Endothelial cell of umbilical vein (primary cell): ENCODE measurements at regions not wholly inside any gene's neighbourhood (a gene's known extent, or its start where the extent isn't known, plus 50 kb on each side); places are given as distances from the start of the nearest gene placed in this dataset.

ENCODE experiments used
- BruUV-seq: library from RNA; stranded (reverse); fragments of 400-500 nt; replicated peaks from 2 replicates; lab custom pipeline; 2021; lab: Mats Ljungman, UMichigan
- CTCF ChIA-PET: fragments of 300-600, 350-600 bp; sonication (Branson Sonifier 250); formaldehyde crosslinking; loops from one replicate; lab custom pipeline; 2021; ENCODE audit warnings: antibody characterized with exemption, inconsistent platforms; lab: Charles Lee
- POLR2A ChIA-PET: fragments of 300-600, 350-600 bp; sonication (Branson Sonifier 250); formaldehyde crosslinking; loops from one replicate; lab custom pipeline; 2021; ENCODE audit warnings: antibody characterized with exemption, inconsistent platforms; lab: Charles Lee
- DNase-seq: peaks from one replicate; pipeline ENCODE4 v3.0.0-alpha.2; 2011; ENCODE audit warnings: low read depth, low spot score
- FAIRE-seq: peaks from 2 replicates; lab custom pipeline; 2011; peaks lifted over from hg19 to GRCh38; lab: Jason Lieb, UNC
- H2AFZ ChIP-seq: 2 replicates; pipeline ENCODE4 v1.6.0; 2012; ENCODE audit warnings: low read depth, low read length, control low read depth, inconsistent platforms
- H3K27ac ChIP-seq: 2 replicates; pipeline ENCODE4 v1.5.1; 2011; ENCODE audit warnings: low read depth, mild to moderate bottlenecking, control low read depth, low read length, moderate library complexity; ENCODE audit not compliant: insufficient read depth
- H3K27me3 ChIP-seq, 2 experiments: 2 replicates each; pipeline versions ENCODE4 v1.6.0 to v1.6.1; 2011; ENCODE audit warnings: low read length in 2 of 2, mixed read lengths in 1 of 2; ENCODE audit not compliant: control insufficient read depth in 2 of 2, insufficient read depth in 2 of 2
- H3K36me3 ChIP-seq, 2 experiments: 2 replicates in 1 of 2; 3 replicates in 1 of 2; pipeline ENCODE4 v1.5.1; 2011; ENCODE audit warnings: low read length in 2 of 2, mild to moderate bottlenecking in 1 of 2, moderate library complexity in 1 of 2; ENCODE audit not compliant: control insufficient read depth in 2 of 2, insufficient read depth in 2 of 2; ENCODE audit errors: extremely low read depth in 1 of 2
- H3K4me1 ChIP-seq: 3 replicates; pipeline ENCODE4 v1.5.1; 2011; ENCODE audit warnings: mild to moderate bottlenecking, low read length; ENCODE audit not compliant: control insufficient read depth, insufficient read depth; ENCODE audit errors: extremely low read depth
- H3K4me2 ChIP-seq: 2 replicates; pipeline ENCODE4 v1.6.1; 2011; ENCODE audit warnings: low read length, control low read depth, mixed read lengths; ENCODE audit not compliant: insufficient read depth
- H3K4me3 ChIP-seq, 3 experiments: fragments of 200-600 bp in 1 of 3; sonication (generic), shearing (Covaris generic) in 1 of 3; replicated peaks in 1 of 3; 2 replicates each; pipeline ENCODE4 v1.5.1; 2011 to 2016; ENCODE audit warnings: control low read depth in 3 of 3, low read length in 3 of 3, mild to moderate bottlenecking in 2 of 3, inconsistent platforms in 1 of 3, low read depth in 1 of 3, moderate library complexity in 1 of 3; ENCODE audit not compliant: insufficient read depth in 1 of 3
- H3K79me2 ChIP-seq: 2 replicates; pipeline ENCODE4 v1.6.0; 2012; ENCODE audit warnings: low read length, inconsistent platforms; ENCODE audit not compliant: control insufficient read depth, insufficient read depth
- H3K9ac ChIP-seq: replicated peaks from 2 replicates; pipeline ENCODE3; 2011; ENCODE audit warnings: low read length, control low read depth; ENCODE audit not compliant: insufficient read depth; ENCODE audit errors: extremely low read depth
- H3K9me1 ChIP-seq: replicated peaks from 3 replicates; pipeline ENCODE4 v1.6.0; 2011; ENCODE audit warnings: mild to moderate bottlenecking, low read length; ENCODE audit not compliant: control insufficient read depth, insufficient read depth; ENCODE audit errors: extremely low read depth
- H3K9me3 ChIP-seq: replicated peaks from 2 replicates; pipeline ENCODE4 v1.5.1; 2012; ENCODE audit warnings: low read length, inconsistent platforms; ENCODE audit not compliant: control insufficient read depth, insufficient read depth
- H4K20me1 ChIP-seq: replicated peaks from 2 replicates; pipeline ENCODE3; 2011; ENCODE audit warnings: mild to moderate bottlenecking, low read length; ENCODE audit not compliant: control insufficient read depth, insufficient read depth; ENCODE audit errors: extremely low read depth
- EZH2 ChIP-seq: IDR thresholded peaks from 2 replicates; pipeline ENCODE4 v1.6.1; 2012; ENCODE audit warnings: borderline replicate concordance, low read depth, mild to moderate bottlenecking, moderate library complexity, low read length, inconsistent platforms; ENCODE audit not compliant: severe bottlenecking
- FOS ChIP-seq: IDR thresholded peaks from 2 replicates; pipeline ENCODE4 v1.6.1; 2011; ENCODE audit warnings: mild to moderate bottlenecking, low read length, moderate library complexity, borderline replicate concordance; ENCODE audit not compliant: insufficient read depth
- GATA2 ChIP-seq: IDR thresholded peaks from 2 replicates; pipeline ENCODE4 v1.7.0; 2011; ENCODE audit warnings: low read depth, mild to moderate bottlenecking, moderate library complexity, mixed read lengths, low read length; ENCODE audit not compliant: insufficient read length, insufficient read depth
- JUN ChIP-seq: IDR thresholded peaks from 2 replicates; pipeline ENCODE4 v1.6.1; 2011; ENCODE audit warnings: borderline replicate concordance, low read depth; ENCODE audit not compliant: insufficient read length, insufficient read depth
- MYC ChIP-seq: IDR thresholded peaks from one replicate; pipeline ENCODE4 v1.6.1; 2011; ENCODE audit warnings: mild to moderate bottlenecking, low read depth, low read length
- POLR2A ChIP-seq: IDR thresholded peaks from 2 replicates; pipeline ENCODE4 v1.6.1; 2012; ENCODE audit warnings: low read depth, mild to moderate bottlenecking, control low read depth, low read length
- POLR2AphosphoS5 ChIP-seq: IDR thresholded peaks from 2 replicates; pipeline ENCODE4 v1.6.1; 2012; ENCODE audit warnings: low read depth, mild to moderate bottlenecking, control low read depth, low read length, moderate library complexity; ENCODE audit not compliant: insufficient read depth
- dilution Hi-C: fragments of 300-500 bp; cut with MboI; formaldehyde crosslinking; loops from one replicate; pipeline ENCODE4 v1.15.0; 2019; ENCODE audit warnings: low sequenced_read_pairs; ENCODE audit not compliant: extremely low pct_ligation_motif_present
- intact Hi-C: fragments of 100-400 bp; cut with micrococcal nuclease; formaldehyde crosslinking; loops from one replicate; pipeline ENCODE4 v1.10.0; 2022
- TF ChIP-seq, protein P1 (sequence below): IDR thresholded peaks from 2 replicates; pipeline ENCODE4 v1.6.1; 2011; ENCODE audit not compliant: insufficient read depth, insufficient read length
- TF ChIP-seq, protein P2 (sequence below), 2 donors: IDR thresholded peaks; 1 replicate in 1 of 2; 2 replicates in 1 of 2; pipeline ENCODE4 v1.5.1; 2011; ENCODE audit warnings: low read length in 2 of 2, mild to moderate bottlenecking in 2 of 2, moderate library complexity in 2 of 2, control low read depth in 1 of 2, inconsistent platforms in 1 of 2, low read depth in 1 of 2; ENCODE audit not compliant: insufficient read depth in 1 of 2; ENCODE audit errors: extremely low read depth in 1 of 2

DNA sequence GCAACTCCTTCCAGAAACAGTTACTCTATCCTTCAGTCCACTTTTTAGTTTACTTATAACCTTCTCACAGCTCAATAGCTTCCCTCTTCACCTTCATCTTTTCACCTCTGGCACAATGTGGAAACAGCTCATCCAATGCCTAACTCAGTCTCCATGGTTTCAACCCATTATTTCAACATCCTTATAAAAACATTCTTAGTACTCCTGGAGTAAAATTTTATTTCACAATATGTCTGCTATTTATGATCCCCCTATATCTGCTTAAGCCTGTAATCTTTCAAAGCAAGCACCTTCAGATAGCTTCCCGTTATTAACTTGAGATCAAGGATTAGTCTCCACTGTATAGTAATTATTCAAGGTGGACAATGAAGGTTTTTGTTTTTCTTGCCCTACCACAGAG, 156.3 kb downstream of the GASK1B start:
- Histone ChIP-seq H2AFZ (peak overlapping the region; percentile 18), H3K79me2 (no peaks in the 10 kb centered on the region), H4K20me1 (no peaks in the 10 kb centered on the region), H3K27ac (no peak overlapping the region), H3K27me3 (no peaks in the 10 kb centered on the region), H3K9me1 (no peaks in the 10 kb centered on the region), H3K9ac (no peak overlapping the region), H3K9me3 (no peaks in the 10 kb centered on the region), H3K36me3 (no peaks in the 10 kb centered on the region), H3K4me2 (peak overlapping the region; percentile 8), H3K4me1 (peaks cover 77% of the 10 kb centered on the region), H3K4me3 (no peak overlapping the region)
- CTCF ChIA-PET = interaction anchor here (1.3 to 1.9 kb wide), 2 partner anchors 17 to 154 kb away, joined by 4 to 7 read pairs; no protein-coding TSS in a partner anchor
- intact Hi-C loops = no loop called here
- no TSS peak for BruUV-seq
- dilution Hi-C loops = loop anchor here (25.0 kb wide), 1 partner anchor 146 kb away; the partner anchor contains the start of gene GASK1B
- FAIRE-seq = no peak
- no peak for TF ChIP-seq JUN
- TF ChIP-seq EZH2 = no peak
- TF ChIP-seq POLR2AphosphoS5 = no peak
- peak; percentile 55 for DNase-seq
- POLR2A ChIA-PET = no interaction called here

DNA sequence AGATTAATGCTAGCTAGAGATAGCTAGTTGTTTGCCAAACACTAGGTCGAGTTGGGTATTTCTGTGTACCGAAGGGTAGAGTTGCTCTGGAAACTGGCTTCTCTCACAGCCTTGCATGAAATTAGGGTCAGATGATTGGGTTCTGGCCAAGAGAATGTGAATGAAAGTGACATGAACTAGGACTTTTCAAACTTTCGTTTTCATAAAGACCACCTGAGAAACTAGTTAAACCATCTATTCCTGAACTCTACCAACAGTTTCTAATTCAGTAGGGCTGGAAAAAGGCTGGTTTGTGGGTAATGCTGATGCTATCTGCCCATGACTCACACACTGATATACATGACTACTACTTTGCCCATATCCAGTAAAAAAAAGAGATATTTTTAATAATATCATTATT, 157.6 kb downstream of the GASK1B start:
- Histone ChIP-seq H4K20me1 (no peaks in the 10 kb centered on the region), H3K79me2 (no peaks in the 10 kb centered on the region), H3K4me2 (peak overlapping the region; percentile 52), H3K36me3 (no peaks in the 10 kb centered on the region), H2AFZ (no peak overlapping the region), H3K27me3 (no peaks in the 10 kb centered on the region), H3K27ac (peak overlapping the region; percentile 33), H3K9ac (no peak overlapping the region), H3K4me3 (no peak overlapping the region), H3K9me3 (no peaks in the 10 kb centered on the region), H3K4me1 (peaks cover 64% of the 10 kb centered on the region), H3K9me1 (no peaks in the 10 kb centered on the region)
- CTCF ChIA-PET = no interaction called here
- POLR2A ChIA-PET = no interaction called here
- FAIRE-seq (no peak), DNase-seq (peak; percentile 76)
- TF ChIP-seq MYC (no peak), JUN (peak; percentile 62), FOS (peak; percentile 83), POLR2AphosphoS5 (no peak), POLR2A (no peak), GATA2 (peak; percentile 90), EZH2 (no peak)
- TF ChIP-seq, protein P1, sequence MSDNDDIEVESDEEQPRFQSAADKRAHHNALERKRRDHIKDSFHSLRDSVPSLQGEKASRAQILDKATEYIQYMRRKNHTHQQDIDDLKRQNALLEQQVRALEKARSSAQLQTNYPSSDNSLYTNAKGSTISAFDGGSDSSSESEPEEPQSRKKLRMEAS = no peak
- TF ChIP-seq, protein P2, sequence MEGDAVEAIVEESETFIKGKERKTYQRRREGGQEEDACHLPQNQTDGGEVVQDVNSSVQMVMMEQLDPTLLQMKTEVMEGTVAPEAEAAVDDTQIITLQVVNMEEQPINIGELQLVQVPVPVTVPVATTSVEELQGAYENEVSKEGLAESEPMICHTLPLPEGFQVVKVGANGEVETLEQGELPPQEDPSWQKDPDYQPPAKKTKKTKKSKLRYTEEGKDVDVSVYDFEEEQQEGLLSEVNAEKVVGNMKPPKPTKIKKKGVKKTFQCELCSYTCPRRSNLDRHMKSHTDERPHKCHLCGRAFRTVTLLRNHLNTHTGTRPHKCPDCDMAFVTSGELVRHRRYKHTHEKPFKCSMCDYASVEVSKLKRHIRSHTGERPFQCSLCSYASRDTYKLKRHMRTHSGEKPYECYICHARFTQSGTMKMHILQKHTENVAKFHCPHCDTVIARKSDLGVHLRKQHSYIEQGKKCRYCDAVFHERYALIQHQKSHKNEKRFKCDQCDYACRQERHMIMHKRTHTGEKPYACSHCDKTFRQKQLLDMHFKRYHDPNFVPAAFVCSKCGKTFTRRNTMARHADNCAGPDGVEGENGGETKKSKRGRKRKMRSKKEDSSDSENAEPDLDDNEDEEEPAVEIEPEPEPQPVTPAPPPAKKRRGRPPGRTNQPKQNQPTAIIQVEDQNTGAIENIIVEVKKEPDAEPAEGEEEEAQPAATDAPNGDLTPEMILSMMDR (IDR thresholded peaks at IDR 0.05; ENCODE audit: extremely low read depth in 1 of 2, insufficient read depth in 1 of 2, low read depth in 1 of 2, low read length in 2 of 2) = no peak
- dilution Hi-C loops (loop anchor here (25.0 kb wide), 1 partner anchor 147 kb away; the partner anchor contains the start of gene GASK1B), intact Hi-C loops (no loop called here)
- no TSS peak for BruUV-seq
